SIG-M5 treated with dmso at 0.1 percent for 504 hours (cell line): ENCODE measurements at regions not wholly inside any gene's neighbourhood (a gene's known extent, or its start where the extent isn't known, plus 50 kb on each side); places are given as distances from the start of the nearest gene placed in this dataset.
"Not testable (repeated sequence)": the region's sequence is repeated elsewhere in the genome, so short reads cannot be mapped to it uniquely, and the experiment has no call there.

Experiments used
- DNase-seq: peaks from one replicate; lab custom pipeline; 2025; ENCODE audit not compliant: unreplicated experiment; lab: John Stamatoyannopoulos, UW

GRCh38 chr6:141123049-141123448 is 1009.7 kb upstream of the GJE1 start:
- DNase-seq: no peak

- no peak for DNase-seq
These were observed 1013.7 kb upstream of the GJE1 start for GRCh38 chr6:141118991-141119390.

- DNase-seq: no peak
These were observed 1014.9 kb upstream of the GJE1 start for GRCh38 chr6:141117874-141118273.

GRCh38 chr6:141110481-141110880 is 1022.2 kb upstream of the GJE1 start:
- no peak for DNase-seq

GRCh38 chr6:141107591-141108160 is 1025.0 kb upstream of the GJE1 start:
- DNase-seq: no peak

- no peak for DNase-seq
These were observed 1027.2 kb upstream of the GJE1 start for GRCh38 chr6:141105481-141105880.

- no peak for DNase-seq
These were observed 1029.5 kb upstream of the GJE1 start for GRCh38 chr6:141103246-141103645.

GRCh38 chr6:141097471-141097870 is 1035.3 kb upstream of the GJE1 start:
- DNase-seq: no peak

- no peak for DNase-seq
These were observed 1037.4 kb upstream of the GJE1 start for GRCh38 chr6:141095308-141095707.

- no peak for DNase-seq
These were observed 1044.6 kb upstream of the GJE1 start for GRCh38 chr6:141088171-141088570.

- peak; percentile 1 for DNase-seq
These were observed 1055.1 kb upstream of the GJE1 start for GRCh38 chr6:141077355-141078333.

GRCh38 chr6:141057761-141058160 is 1075.0 kb upstream of the GJE1 start:
- DNase-seq: no peak

- DNase-seq: no peak
These were observed 1075.6 kb upstream of the GJE1 start for GRCh38 chr6:141056945-141057625.

- no peak for DNase-seq
These were observed 1082.3 kb upstream of the GJE1 start for GRCh38 chr6:141050471-141050870.

GRCh38 chr6:141048451-141048850 is 1084.3 kb upstream of the GJE1 start:
- DNase-seq: no peak

- DNase-seq: not testable (repeated sequence)
These were observed 1086.2 kb upstream of the GJE1 start for GRCh38 chr6:141046496-141046895.

- DNase-seq: no peak
These were observed 1091.1 kb upstream of the GJE1 start for GRCh38 chr6:141041596-141042087.

GRCh38 chr6:141035312-141036200 is 1097.2 kb upstream of the GJE1 start:
- DNase-seq: no peak

- DNase-seq: no peak
These were observed 1099.6 kb upstream of the GJE1 start for GRCh38 chr6:141033101-141033500.

GRCh38 chr6:141029908-141030307 is 1102.8 kb upstream of the GJE1 start:
- no peak for DNase-seq
